GM12891 (cell line): ENCODE measurements at regions not wholly inside any gene's neighbourhood (a gene's known extent, or its start where the extent isn't known, plus 50 kb on each side); places are given as distances from the start of the nearest gene placed in this dataset.

ENCODE experiments used
- POLR2AphosphoS5 ChIP-seq: IDR thresholded peaks from 2 replicates; pipeline ENCODE4 v1.6.1; 2011; ENCODE audit warnings: low read depth, low read length, control low read depth
- TAF1 ChIP-seq: IDR thresholded peaks from 2 replicates; pipeline ENCODE4 v1.6.1; 2011; ENCODE audit warnings: low read depth, low read length, control low read depth

GRCh38 chr3:188946351-188947240, 225.2 kb upstream of the TPRG1 start:
- no peak for TF ChIP-seq POLR2AphosphoS5
- no peak for TF ChIP-seq TAF1
